Astrocyte (in vitro differentiated cells and primary cell): ENCODE measurements at regions not wholly inside any gene's neighbourhood (a gene's known extent, or its start where the extent isn't known, plus 50 kb on each side); places are given as distances from the start of the nearest gene placed in this dataset.

Experiments used
- EZH2 ChIP-seq: IDR thresholded peaks from 2 replicates; pipeline ENCODE4 v1.6.1; 2012; ENCODE audit warnings: mild to moderate bottlenecking, low read length, inconsistent platforms; ENCODE audit not compliant: insufficient read depth
- TF ChIP-seq, protein P1 (sequence below): IDR thresholded peaks from 2 replicates; pipeline ENCODE4 v1.5.1; 2011; ENCODE audit warnings: low read depth, mild to moderate bottlenecking, inconsistent platforms, low read length, moderate library complexity; ENCODE audit not compliant: insufficient read depth

DNA sequence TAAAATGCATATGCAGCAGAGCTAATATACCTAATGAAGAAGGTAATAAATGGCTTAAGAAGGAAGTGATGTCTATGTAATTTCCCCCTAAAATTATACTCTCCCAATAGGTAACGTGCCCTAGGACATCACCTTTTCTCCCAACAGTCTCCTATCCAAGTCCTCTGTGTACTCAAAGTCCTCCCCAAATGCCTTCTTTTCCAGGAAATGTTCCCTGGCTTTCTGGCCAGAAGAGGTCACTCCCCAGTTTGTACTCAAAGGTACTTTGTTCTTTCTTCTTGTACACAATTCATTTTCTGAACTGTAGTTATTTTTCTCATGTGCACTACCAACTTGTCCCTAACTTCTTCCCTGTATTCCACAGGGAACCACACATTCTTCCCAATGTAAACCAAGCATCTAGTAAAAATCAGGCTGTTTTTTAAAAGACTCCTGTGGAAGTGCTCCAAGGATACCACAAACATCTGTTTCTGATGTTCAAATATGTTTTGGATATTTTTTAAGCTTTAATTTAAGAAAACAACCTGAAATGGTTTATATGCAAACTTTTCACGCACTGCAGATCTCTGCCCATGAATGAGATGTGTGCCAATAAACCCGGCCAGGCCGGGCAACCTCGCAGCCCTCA is 262.3 kb upstream of the KLF14 start:
- TF ChIP-seq, protein P1, sequence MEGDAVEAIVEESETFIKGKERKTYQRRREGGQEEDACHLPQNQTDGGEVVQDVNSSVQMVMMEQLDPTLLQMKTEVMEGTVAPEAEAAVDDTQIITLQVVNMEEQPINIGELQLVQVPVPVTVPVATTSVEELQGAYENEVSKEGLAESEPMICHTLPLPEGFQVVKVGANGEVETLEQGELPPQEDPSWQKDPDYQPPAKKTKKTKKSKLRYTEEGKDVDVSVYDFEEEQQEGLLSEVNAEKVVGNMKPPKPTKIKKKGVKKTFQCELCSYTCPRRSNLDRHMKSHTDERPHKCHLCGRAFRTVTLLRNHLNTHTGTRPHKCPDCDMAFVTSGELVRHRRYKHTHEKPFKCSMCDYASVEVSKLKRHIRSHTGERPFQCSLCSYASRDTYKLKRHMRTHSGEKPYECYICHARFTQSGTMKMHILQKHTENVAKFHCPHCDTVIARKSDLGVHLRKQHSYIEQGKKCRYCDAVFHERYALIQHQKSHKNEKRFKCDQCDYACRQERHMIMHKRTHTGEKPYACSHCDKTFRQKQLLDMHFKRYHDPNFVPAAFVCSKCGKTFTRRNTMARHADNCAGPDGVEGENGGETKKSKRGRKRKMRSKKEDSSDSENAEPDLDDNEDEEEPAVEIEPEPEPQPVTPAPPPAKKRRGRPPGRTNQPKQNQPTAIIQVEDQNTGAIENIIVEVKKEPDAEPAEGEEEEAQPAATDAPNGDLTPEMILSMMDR: no peak
- no peak for TF ChIP-seq EZH2
